Islet of Langerhans (tissue), 1 donor: ENCODE measurements at regions not wholly inside any gene's neighbourhood (a gene's known extent, or its start where the extent isn't known, plus 50 kb on each side); places are given as distances from the start of the nearest gene placed in this dataset.
"Not testable (repeated sequence)": the region's sequence is repeated elsewhere in the genome, so short reads cannot be mapped to it uniquely, and the experiment has no call there.

Source experiments
- FAIRE-seq: peaks from one replicate; lab custom pipeline; 2011; peaks lifted over from hg19 to GRCh38; lab: Jason Lieb, UNC

GRCh38 chr1:73218995-73219546 lies 936.7 kb upstream of the NEGR1 start:
- no peak for FAIRE-seq

GRCh38 chr1:73205294-73205973 lies 923.1 kb upstream of the NEGR1 start:
- FAIRE-seq: no peak

DNA sequence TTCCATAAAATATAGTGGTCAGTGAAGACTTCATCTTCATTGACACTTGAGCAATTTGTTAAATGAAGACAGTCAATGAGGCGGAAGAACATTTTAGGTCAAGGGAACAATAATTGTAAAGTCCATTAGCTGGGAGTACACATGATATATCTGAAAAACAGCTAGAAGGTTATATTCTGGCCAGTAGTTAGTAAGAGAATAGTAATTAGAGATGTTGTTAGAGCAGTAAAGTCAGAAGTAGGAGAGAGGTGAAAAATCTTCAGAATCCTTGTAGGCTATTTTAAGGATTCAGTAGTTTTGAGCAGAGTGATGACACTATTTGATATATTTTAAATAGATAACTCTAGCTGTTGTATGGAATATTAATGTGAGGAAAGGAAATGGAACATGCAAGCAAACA lies 915.6 kb upstream of the NEGR1 start:
- FAIRE-seq: no peak

DNA sequence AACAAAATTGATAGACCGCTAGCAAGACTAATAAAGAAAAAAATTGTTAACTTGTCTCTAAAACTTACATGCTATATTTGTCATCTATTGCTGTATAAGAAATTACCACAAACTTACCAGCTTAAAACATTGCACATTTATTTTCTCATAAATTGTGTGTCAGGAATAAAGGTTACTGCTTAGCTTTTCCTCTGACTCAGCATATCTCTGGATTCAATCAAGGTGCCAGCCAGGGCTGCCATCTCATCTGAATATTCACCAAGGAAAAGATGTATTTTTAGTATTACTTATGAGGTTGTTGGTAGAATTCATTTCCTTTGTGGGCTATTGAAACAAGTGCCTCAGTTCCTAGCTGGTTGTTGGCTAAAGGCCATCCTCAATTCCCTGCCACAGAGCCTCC lies 912.6 kb upstream of the NEGR1 start:
- no peak for FAIRE-seq

GRCh38 chr1:73183581-73183980 lies 901.2 kb upstream of the NEGR1 start:
- not testable (repeated sequence) for FAIRE-seq

DNA sequence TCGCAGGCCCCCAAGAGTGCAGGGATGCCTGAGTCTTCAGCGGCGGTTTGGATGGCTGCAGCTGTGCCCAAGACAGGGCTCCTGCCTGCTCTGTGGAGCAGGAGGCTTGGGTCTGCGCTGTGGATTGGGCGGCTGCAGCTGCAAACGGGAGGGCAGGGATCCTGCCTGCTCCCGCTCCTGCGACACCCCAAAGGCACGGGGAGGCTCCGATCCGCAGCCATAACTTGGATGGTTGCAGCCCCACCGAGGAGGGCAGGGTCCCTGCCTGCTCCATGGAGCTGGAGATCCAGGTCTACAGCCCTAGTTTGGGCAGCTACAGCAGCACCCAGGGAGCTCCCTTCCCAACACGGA lies 898.8 kb upstream of the NEGR1 start:
- no peak for FAIRE-seq

DNA sequence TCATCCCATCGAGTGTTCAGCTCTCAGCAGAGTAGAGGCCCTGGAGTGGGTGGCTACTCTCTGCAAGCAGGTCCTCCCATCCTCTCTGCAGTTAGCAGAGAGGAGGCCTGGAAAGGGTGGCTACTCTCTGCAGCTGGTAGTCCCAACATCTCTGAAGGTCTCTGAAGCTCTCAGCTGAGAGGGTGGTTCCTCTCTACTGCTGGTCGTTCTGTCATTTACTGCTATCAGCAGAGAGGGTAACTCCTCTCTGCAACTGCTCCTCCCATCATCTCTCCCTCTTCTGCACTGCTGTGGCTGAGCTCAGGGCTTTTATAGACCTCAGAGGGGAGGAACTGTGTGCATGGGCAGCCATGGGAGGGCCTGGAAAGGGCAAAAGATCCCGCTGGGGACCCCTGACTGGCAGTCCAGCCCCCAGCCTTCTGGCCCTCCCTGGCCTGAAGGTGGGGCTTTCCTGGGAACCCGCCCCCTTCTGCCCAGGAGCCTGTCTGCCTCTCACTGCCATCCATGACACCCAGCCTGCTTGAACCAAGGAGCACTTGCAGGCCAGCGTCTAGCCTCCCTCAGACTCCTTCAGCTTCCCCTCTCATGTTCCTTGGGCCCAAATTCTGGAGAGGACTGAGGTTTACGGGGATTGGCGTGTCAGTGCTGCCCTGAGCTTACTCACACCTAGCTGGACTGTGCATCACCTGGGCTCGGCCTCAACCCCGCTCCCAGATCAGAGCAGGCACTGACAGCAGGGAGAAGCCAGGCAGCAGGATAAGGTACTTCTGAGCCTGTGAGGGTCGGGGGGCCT lies 898.3 kb upstream of the NEGR1 start:
- FAIRE-seq: no peak

DNA sequence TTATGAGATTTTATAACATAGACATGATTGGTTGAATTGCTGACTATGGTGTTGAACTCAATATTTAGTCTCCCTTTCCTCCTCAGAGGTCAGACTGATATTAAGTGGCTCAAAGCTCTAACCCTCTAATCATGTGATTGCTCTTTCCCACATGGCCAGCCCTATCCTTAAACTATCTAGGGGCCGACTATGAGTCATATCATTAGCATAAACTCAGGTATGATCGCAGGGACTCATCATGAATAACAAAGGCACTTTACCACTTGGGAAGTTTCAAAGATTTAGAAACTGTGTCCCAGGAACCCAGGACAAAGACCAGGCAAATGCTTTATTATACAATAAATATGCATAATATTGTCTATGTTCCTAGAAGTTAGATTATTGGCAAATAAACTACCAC lies 894.6 kb upstream of the NEGR1 start:
- no peak for FAIRE-seq

DNA sequence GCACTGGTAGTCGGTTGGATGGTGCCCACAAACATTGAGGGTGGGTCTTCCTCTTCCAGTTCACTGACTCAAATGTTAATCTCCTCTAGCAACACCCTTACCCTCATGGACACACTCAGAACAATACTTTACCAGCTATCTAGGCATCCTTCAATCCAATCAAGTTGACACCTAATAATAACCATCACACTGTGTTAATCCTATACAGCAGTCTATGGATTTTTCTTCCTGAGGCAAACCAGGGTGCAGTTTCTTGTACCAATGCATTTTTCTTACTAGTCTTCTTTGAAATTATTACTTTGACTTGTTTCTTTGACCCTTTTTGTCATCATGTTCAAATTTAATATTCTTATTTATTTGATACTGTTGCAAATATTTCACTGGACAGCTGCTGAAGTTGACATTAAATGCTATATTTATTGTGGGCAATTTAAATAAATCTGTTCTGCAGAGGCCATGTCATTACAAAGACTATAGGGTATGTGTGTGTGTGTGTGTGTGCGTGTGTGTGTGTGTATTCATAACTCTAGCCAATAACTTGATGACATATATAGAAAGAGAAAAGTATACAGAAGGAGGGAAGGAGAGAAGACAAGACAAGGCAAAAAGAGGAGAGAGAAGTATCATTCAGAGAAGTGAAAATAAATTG lies 884.8 kb upstream of the NEGR1 start:
- FAIRE-seq: no peak

DNA sequence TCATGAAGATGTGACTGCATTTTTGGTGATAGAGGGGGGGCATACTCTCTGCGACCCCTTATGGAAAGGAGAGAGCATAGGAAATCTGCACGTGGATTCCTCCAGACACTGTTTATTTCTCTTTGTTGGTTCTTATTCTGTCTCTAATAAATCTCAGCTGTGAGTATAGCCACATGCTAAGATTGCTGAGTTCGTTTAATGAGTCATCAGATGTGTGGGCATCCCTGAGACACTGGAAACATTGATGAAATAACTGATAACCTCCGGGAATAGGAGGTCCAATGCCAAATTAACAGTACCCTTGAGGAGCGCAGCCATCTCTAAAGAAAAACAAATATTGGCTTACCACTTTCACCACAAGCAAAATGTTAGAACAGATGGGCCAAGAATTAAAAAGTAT lies 880.2 kb upstream of the NEGR1 start:
- FAIRE-seq: no peak

GRCh38 chr1:73161418-73161817 lies 879.1 kb upstream of the NEGR1 start:
- FAIRE-seq: no peak

GRCh38 chr1:73160759-73161158 lies 878.4 kb upstream of the NEGR1 start:
- FAIRE-seq: no peak

GRCh38 chr1:73144311-73144710 lies 862.0 kb upstream of the NEGR1 start:
- no peak for FAIRE-seq

DNA sequence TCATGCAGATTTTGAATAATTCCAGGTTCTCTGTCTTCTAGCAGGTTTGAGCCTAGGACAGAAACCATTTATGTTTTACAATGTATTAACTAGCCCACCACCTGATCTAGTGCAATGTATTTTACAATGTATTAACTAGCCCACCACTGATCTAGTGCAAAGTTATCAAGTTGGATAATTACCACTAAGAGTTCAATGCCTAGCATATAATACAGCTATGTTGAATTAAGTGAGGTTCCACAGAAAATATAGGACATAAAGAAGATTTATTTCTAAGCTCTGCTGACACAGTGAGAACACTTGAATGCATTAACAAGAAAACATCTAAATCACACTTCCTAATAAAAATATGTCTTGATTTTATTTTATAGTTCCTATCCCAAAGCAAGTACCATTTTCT lies 854.6 kb upstream of the NEGR1 start:
- no peak for FAIRE-seq

- no peak for FAIRE-seq
Observed at GRCh38 chr1:73106931-73107330, 824.6 kb upstream of the NEGR1 start.

- FAIRE-seq: no peak
Observed at GRCh38 chr1:73105755-73106154, 823.4 kb upstream of the NEGR1 start.

DNA sequence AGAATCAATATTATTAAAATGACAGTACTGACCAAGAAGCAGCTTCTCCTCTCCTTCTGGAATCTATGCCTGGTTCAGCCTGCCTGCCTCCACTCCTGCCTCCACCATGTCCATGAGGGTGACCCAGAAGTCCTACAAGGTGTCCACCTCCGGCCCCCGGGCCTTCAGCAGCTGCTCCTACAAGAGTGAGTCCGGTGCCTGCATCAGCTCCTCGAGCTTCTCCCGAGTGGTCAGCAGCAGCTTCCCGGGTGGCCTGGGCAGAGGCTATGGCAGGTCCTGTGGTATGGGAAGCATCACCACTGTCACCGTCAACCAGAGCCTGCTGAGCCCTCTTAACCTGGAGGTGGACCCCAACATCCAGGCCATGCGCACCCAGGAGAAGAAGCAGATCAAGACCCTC lies 822.4 kb upstream of the NEGR1 start:
- FAIRE-seq: no peak

- no peak for FAIRE-seq
Observed at GRCh38 chr1:73100216-73100615, 817.9 kb upstream of the NEGR1 start.

DNA sequence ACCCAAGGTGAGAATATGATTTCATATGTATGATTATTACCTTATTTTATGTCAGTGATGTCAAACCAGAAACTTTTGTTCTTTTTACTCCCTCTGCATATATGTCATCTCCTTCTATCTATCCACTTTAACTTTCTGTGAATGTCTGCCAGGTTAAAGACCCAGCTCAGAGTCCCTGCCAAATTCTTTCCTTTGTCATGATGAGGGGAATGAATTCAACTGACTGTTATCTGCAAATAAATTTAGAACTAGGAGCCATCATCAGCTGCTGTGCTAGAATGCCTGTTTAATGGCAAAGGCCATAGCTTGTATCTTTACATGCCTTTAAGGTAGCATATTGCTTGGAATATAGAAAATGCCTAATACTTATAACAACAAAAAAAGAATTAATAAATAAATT lies 815.6 kb upstream of the NEGR1 start:
- no peak for FAIRE-seq

GRCh38 chr1:73096841-73097240 lies 814.5 kb upstream of the NEGR1 start:
- no peak for FAIRE-seq

- no peak for FAIRE-seq
Observed at GRCh38 chr1:73092383-73092782, 810.0 kb upstream of the NEGR1 start.

GRCh38 chr1:73066866-73067265 lies 784.5 kb upstream of the NEGR1 start:
- no peak for FAIRE-seq

- no peak for FAIRE-seq
Observed at GRCh38 chr1:73065339-73066041, 783.2 kb upstream of the NEGR1 start.
